ENCODE measurements at regions not wholly inside any gene's neighbourhood (a gene's known extent, or its start where the extent isn't known, plus 50 kb on each side); places are given as distances from the start of the nearest gene placed in this dataset.

- TF ChIP-seq EGR1 (IDR thresholded peaks at IDR 0.05; ENCODE audit: borderline replicate concordance, low read depth, low read length): no peak
- TF ChIP-seq FOSL1 (IDR thresholded peaks at IDR 0.05; ENCODE audit: insufficient read depth, low read depth, low read length): no peak
- TF ChIP-seq GTF2F1 (IDR thresholded peaks at IDR 0.05; ENCODE audit: borderline replicate concordance, low read depth, low read length): no peak
- TF ChIP-seq TAF7 (optimal IDR thresholded peaks at IDR 0.05; ENCODE audit: borderline replicate concordance, low read depth, low read length): no peak
- no peak for TF ChIP-seq TBP (IDR thresholded peaks at IDR 0.05; ENCODE audit: low read depth, low read length)
- no peak for TF ChIP-seq PHF8 (conservative IDR thresholded peaks at IDR 0.05; ENCODE audit: low read depth, low read length)
- no peak for TF ChIP-seq SIX5 (IDR thresholded peaks at IDR 0.05; ENCODE audit: low read depth, low read length)
Observed at GRCh38 chr11:32018672-32019071, 72.2 kb upstream of the RCN1 start (continued).

Measured in H1 (cell line).